ENCODE measurements at regions not wholly inside any gene's neighbourhood (a gene's known extent, or its start where the extent isn't known, plus 50 kb on each side); places are given as distances from the start of the nearest gene placed in this dataset.

DNA sequence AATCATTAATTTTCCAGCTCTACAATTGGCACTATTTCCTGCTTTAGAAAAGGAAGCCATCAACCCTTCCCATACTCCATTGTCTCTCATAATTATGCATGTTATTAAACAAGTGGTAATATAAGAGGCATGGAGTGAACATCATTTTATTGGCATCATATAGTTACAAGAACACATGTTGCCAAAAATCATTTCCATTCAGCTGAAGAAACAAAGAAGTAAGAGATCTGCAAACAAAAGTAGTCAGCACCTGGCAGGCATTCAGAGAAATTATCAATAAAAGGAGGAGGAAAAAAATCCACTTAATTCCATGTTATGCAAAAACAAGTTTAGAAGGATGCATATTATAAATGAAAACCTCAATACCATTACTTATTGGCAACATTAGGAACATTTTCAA lies 1208.2 kb upstream of the C9orf72 start:
- H4K20me1 ChIP-seq (ENCODE audit: insufficient read depth, low read length), result no peaks in the 10 kb centered on the region
- no peak overlapping the region for H3K9ac ChIP-seq (ENCODE audit: low read length)
- H3K27ac ChIP-seq (ENCODE audit: low read length), result no peak overlapping the region
- no peaks in the 10 kb centered on the region for H3K9me3 ChIP-seq (ENCODE audit: insufficient read depth, low read length)
- no peak overlapping the region for H2AFZ ChIP-seq (ENCODE audit: low read depth, low read length)
- no peaks in the 10 kb centered on the region for H3K79me2 ChIP-seq (ENCODE audit: low read length)
- H3K4me2 ChIP-seq (ENCODE audit: low read length), result no peak overlapping the region
- H3K36me3 ChIP-seq (replicated peaks; ENCODE audit: low read depth, low read length), result no peaks in the 10 kb centered on the region
- H3K4me1 ChIP-seq (ENCODE audit: low read length), result no peaks in the 10 kb centered on the region
- no peaks in the 10 kb centered on the region for H3K27me3 ChIP-seq (ENCODE audit: low read depth, low read length)
- no peak overlapping the region for H3K4me3 ChIP-seq (ENCODE audit: low read length)
- TF ChIP-seq, protein P1, sequence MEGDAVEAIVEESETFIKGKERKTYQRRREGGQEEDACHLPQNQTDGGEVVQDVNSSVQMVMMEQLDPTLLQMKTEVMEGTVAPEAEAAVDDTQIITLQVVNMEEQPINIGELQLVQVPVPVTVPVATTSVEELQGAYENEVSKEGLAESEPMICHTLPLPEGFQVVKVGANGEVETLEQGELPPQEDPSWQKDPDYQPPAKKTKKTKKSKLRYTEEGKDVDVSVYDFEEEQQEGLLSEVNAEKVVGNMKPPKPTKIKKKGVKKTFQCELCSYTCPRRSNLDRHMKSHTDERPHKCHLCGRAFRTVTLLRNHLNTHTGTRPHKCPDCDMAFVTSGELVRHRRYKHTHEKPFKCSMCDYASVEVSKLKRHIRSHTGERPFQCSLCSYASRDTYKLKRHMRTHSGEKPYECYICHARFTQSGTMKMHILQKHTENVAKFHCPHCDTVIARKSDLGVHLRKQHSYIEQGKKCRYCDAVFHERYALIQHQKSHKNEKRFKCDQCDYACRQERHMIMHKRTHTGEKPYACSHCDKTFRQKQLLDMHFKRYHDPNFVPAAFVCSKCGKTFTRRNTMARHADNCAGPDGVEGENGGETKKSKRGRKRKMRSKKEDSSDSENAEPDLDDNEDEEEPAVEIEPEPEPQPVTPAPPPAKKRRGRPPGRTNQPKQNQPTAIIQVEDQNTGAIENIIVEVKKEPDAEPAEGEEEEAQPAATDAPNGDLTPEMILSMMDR (IDR thresholded peaks at IDR 0.05; ENCODE audit: low read depth, low read length), result no peak

GRCh38 chr9:28782630-28783029 lies 1209.3 kb upstream of the C9orf72 start:
- H3K4me1 ChIP-seq (ENCODE audit: low read length), result no peaks in the 10 kb centered on the region
- no peak overlapping the region for H3K9ac ChIP-seq (ENCODE audit: low read length)
- H3K27ac ChIP-seq (ENCODE audit: low read length), result no peak overlapping the region
- no peak overlapping the region for H3K4me3 ChIP-seq (ENCODE audit: low read length)
- no peaks in the 10 kb centered on the region for H3K9me3 ChIP-seq (ENCODE audit: insufficient read depth, low read length)
- H3K27me3 ChIP-seq (ENCODE audit: low read depth, low read length), result no peaks in the 10 kb centered on the region
- TF ChIP-seq, protein P1 (IDR thresholded peaks at IDR 0.05; ENCODE audit: low read depth, low read length), result no peak
- TF ChIP-seq EZH2phosphoT487 (IDR thresholded peaks at IDR 0.05; ENCODE audit: low read depth), result no peak
- no peak overlapping the region for H2AFZ ChIP-seq (ENCODE audit: low read depth, low read length)
- H3K36me3 ChIP-seq (replicated peaks; ENCODE audit: low read depth, low read length), result no peaks in the 10 kb centered on the region
- no peak overlapping the region for H3K4me2 ChIP-seq (ENCODE audit: low read length)
- H3K79me2 ChIP-seq (ENCODE audit: low read length), result no peaks in the 10 kb centered on the region
- no peaks in the 10 kb centered on the region for H4K20me1 ChIP-seq (ENCODE audit: insufficient read depth, low read length)

GRCh38 chr9:28792716-28793115 lies 1219.4 kb upstream of the C9orf72 start:
- Histone ChIP-seq H3K9me3 (ENCODE audit: insufficient read depth, low read length) (no peaks in the 10 kb centered on the region), H3K9ac (ENCODE audit: low read length) (no peak overlapping the region), H4K20me1 (ENCODE audit: insufficient read depth, low read length) (no peaks in the 10 kb centered on the region), H3K79me2 (ENCODE audit: low read length) (no peaks in the 10 kb centered on the region), H3K4me1 (ENCODE audit: low read length) (no peaks in the 10 kb centered on the region), H2AFZ (ENCODE audit: low read depth, low read length) (no peak overlapping the region), H3K4me3 (ENCODE audit: low read length) (no peak overlapping the region), H3K27me3 (ENCODE audit: low read depth, low read length) (no peaks in the 10 kb centered on the region), H3K4me2 (ENCODE audit: low read length) (no peak overlapping the region), H3K27ac (ENCODE audit: low read length) (no peak overlapping the region), H3K36me3 (replicated peaks; ENCODE audit: low read depth, low read length) (no peaks in the 10 kb centered on the region)
- TF ChIP-seq, protein P1 (IDR thresholded peaks at IDR 0.05; ENCODE audit: low read depth, low read length), result no peak
- no peak for TF ChIP-seq EZH2phosphoT487 (IDR thresholded peaks at IDR 0.05; ENCODE audit: low read depth)

DNA sequence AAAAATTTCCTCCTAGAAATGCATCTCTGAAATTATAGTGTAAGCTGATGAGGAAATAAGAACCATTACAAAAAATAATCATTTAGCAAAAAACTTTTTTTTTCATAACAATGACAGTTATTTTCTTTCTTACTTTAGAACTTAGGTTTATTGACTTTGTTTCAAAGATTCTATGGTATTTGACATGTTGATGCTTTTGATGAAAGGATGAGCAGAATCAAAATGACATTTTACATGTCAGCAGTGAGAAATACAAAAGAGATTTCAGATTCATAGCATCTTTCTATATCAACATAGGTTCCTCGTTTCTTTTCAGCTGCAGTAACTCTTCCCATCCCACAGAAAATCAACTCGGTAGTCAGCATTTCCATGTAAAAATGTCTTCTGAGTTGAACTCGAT lies 1226.6 kb upstream of the C9orf72 start:
- Histone ChIP-seq H3K4me1 (ENCODE audit: low read length) (no peaks in the 10 kb centered on the region), H3K79me2 (ENCODE audit: low read length) (no peaks in the 10 kb centered on the region), H3K36me3 (replicated peaks; ENCODE audit: low read depth, low read length) (no peaks in the 10 kb centered on the region), H3K27ac (ENCODE audit: low read length) (no peak overlapping the region), H3K9ac (ENCODE audit: low read length) (no peak overlapping the region), H2AFZ (ENCODE audit: low read depth, low read length) (no peak overlapping the region), H4K20me1 (ENCODE audit: insufficient read depth, low read length) (no peaks in the 10 kb centered on the region), H3K4me2 (ENCODE audit: low read length) (no peak overlapping the region), H3K4me3 (ENCODE audit: low read length) (no peak overlapping the region), H3K9me3 (ENCODE audit: insufficient read depth, low read length) (no peaks in the 10 kb centered on the region), H3K27me3 (ENCODE audit: low read depth, low read length) (no peaks in the 10 kb centered on the region)
- TF ChIP-seq, protein P1 (IDR thresholded peaks at IDR 0.05; ENCODE audit: low read depth, low read length), result no peak
- no peak for TF ChIP-seq EZH2phosphoT487 (IDR thresholded peaks at IDR 0.05; ENCODE audit: low read depth)
